Stomach (tissue), 4 donors: ENCODE measurements at regions not wholly inside any gene's neighbourhood (a gene's known extent, or its start where the extent isn't known, plus 50 kb on each side); places are given as distances from the start of the nearest gene placed in this dataset.

ENCODE experiments used
- POLR2AphosphoS5 ChIP-seq, 3 donors: sonication (generic); formaldehyde crosslinking; IDR thresholded peaks; one replicate each; pipeline ENCODE4 v1.6.1; 2016; ENCODE audit warnings: antibody characterized with exemption in 3 of 3
- TF ChIP-seq, protein P1 (sequence below), 7 experiments: fragments of 450-650 bp in 4 of 7; fragments of 200-600 bp in 3 of 7; sonication (generic) in 3 of 7; IDR thresholded peaks; one replicate each; pipeline ENCODE4 v1.5.1; 2016 to 2019; ENCODE audit warnings: antibody characterized with exemption in 7 of 7, control low read depth in 2 of 7, mild to moderate bottlenecking in 1 of 7

DNA sequence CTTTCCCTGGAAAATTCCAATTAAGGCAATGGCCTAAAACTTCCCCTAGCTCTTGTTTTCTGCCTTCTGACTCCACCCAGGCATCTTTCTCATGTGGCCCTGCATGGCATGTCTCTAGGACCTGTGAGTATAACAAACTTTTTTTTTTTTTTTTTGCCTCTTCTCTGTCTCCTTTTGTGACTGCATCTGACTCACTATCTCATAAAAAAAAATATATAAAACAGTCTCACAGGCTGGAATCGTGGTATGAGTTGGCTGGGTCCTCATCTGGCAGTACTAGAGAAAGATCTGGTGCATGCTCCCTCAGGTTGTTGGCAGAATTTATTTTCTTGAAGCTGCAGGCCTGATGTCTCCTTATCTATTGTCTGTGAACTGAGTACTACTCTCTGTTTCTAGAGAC lies 313.9 kb downstream of the TECRL start:
- TF ChIP-seq POLR2AphosphoS5 (IDR thresholded peaks at IDR 0.05): no peak
- TF ChIP-seq, protein P1, sequence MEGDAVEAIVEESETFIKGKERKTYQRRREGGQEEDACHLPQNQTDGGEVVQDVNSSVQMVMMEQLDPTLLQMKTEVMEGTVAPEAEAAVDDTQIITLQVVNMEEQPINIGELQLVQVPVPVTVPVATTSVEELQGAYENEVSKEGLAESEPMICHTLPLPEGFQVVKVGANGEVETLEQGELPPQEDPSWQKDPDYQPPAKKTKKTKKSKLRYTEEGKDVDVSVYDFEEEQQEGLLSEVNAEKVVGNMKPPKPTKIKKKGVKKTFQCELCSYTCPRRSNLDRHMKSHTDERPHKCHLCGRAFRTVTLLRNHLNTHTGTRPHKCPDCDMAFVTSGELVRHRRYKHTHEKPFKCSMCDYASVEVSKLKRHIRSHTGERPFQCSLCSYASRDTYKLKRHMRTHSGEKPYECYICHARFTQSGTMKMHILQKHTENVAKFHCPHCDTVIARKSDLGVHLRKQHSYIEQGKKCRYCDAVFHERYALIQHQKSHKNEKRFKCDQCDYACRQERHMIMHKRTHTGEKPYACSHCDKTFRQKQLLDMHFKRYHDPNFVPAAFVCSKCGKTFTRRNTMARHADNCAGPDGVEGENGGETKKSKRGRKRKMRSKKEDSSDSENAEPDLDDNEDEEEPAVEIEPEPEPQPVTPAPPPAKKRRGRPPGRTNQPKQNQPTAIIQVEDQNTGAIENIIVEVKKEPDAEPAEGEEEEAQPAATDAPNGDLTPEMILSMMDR (IDR thresholded peaks at IDR 0.05): no peak
